A549 (cell line): ENCODE measurements at regions not wholly inside any gene's neighbourhood (a gene's known extent, or its start where the extent isn't known, plus 50 kb on each side); places are given as distances from the start of the nearest gene placed in this dataset.

Experiments
- BHLHE40 ChIP-seq: IDR thresholded peaks from 2 replicates; pipeline ENCODE4 v1.6.1; 2012; ENCODE audit warnings: low read depth, low read length, inconsistent platforms
- CBX2 ChIP-seq: fragments of 200-600 bp; sonication (generic); IDR thresholded peaks from 2 replicates; pipeline ENCODE4 v1.6.1; 2016; ENCODE audit warnings: low read depth, mild to moderate bottlenecking, borderline replicate concordance
- CEBPB ChIP-seq, 2 experiments: fragments of >200 bp in 1 of 2; sonication (Bioruptor Twin) in 1 of 2; formaldehyde crosslinking in 1 of 2; IDR thresholded peaks; 2 replicates each; pipeline ENCODE4 v1.6.1; 2012 to 2016
- FOSL2 ChIP-seq, 2 experiments: fragments of 450-650 bp in 1 of 2; fragments of >200 bp in 1 of 2; sonication (Bioruptor Twin) in 1 of 2; formaldehyde crosslinking; IDR thresholded peaks; 2 replicates each; pipeline versions ENCODE4 v1.5.0 to v1.6.1; 2016 to 2020; ENCODE audit warnings: mild to moderate bottlenecking in 1 of 2, moderate library complexity in 1 of 2
- JUN ChIP-seq, 2 experiments: fragments of >200 bp; sonication (Bioruptor Twin); formaldehyde crosslinking; IDR thresholded peaks; 2 replicates in 1 of 2; 3 replicates in 1 of 2; pipeline ENCODE4 v1.6.1; 2016 to 2017
- POLR2A ChIP-seq: IDR thresholded peaks from 2 replicates; pipeline ENCODE4 v1.6.1; 2012; ENCODE audit warnings: mild to moderate bottlenecking, low read length
- REST ChIP-seq: fragments of 200-600 bp; sonication (generic); IDR thresholded peaks from 2 replicates; pipeline ENCODE4 v1.6.1; 2016; ENCODE audit warnings: antibody characterized with exemption, mild to moderate bottlenecking, moderate library complexity

- no peak for TF ChIP-seq FOSL2 (IDR thresholded peaks at IDR 0.05)
- no peak for TF ChIP-seq FOSL2 (CRISPR knock-in tag; IDR thresholded peaks at IDR 0.05)
- TF ChIP-seq CBX2 = no peak
- no peak for TF ChIP-seq POLR2A
- TF ChIP-seq CEBPB (IDR thresholded peaks at IDR 0.05) = no peak
- no peak for TF ChIP-seq BHLHE40
- TF ChIP-seq JUN (IDR thresholded peaks at IDR 0.05) = no peak
- TF ChIP-seq REST = no peak
These were observed 137.6 kb upstream of the SPATS2L start for GRCh38 chr2:200168641-200169555.
